WTC11 (cell line): ENCODE measurements at regions not wholly inside any gene's neighbourhood (a gene's known extent, or its start where the extent isn't known, plus 50 kb on each side); places are given as distances from the start of the nearest gene placed in this dataset.

ENCODE experiments used
- ATF2 ChIP-seq: sonication (generic); formaldehyde crosslinking; IDR thresholded peaks from 2 replicates; pipeline ENCODE4 v1.8.1; 2022; ENCODE audit warnings: low read depth, missing genetic modification reagents, borderline replicate concordance
- ZSCAN18 ChIP-seq: fragments of 250-450 bp; sonication (Bioruptor Pico); IDR thresholded peaks from 2 replicates; pipeline ENCODE4 v2.1.2; 2022; ENCODE audit warnings: mild to moderate bottlenecking, moderate library complexity

GRCh38 chr5:104785097-104785496 lies 1222.5 kb upstream of the NUDT12 start:
- TF ChIP-seq ZSCAN18 (CRISPR knock-in tag) (no peak), ATF2 (no peak)
